NCI-H748 (cell line): ENCODE measurements at regions not wholly inside any gene's neighbourhood (a gene's known extent, or its start where the extent isn't known, plus 50 kb on each side); places are given as distances from the start of the nearest gene placed in this dataset.
"Not testable (repeated sequence)": the region's sequence is repeated elsewhere in the genome, so short reads cannot be mapped to it uniquely, and the experiment has no call there.

Source experiments
- DNase-seq: peaks from one replicate; lab custom pipeline; 2025; ENCODE audit not compliant: unreplicated experiment; lab: John Stamatoyannopoulos, UW

GRCh38 chr10:3661271-3661670 lies 123.7 kb downstream of the KLF6 start:
- no peak for DNase-seq

GRCh38 chr10:3660753-3661152 lies 124.3 kb downstream of the KLF6 start:
- no peak for DNase-seq

- no peak for DNase-seq
Observed at GRCh38 chr10:3659203-3659917, 125.6 kb downstream of the KLF6 start.

GRCh38 chr10:3658766-3659165 lies 126.2 kb downstream of the KLF6 start:
- peak; percentile 80 for DNase-seq

GRCh38 chr10:3656214-3656613 lies 128.8 kb downstream of the KLF6 start:
- no peak for DNase-seq

GRCh38 chr10:3655528-3655927 lies 129.5 kb downstream of the KLF6 start:
- DNase-seq, result no peak

GRCh38 chr10:3654980-3655379 lies 130.0 kb downstream of the KLF6 start:
- no peak for DNase-seq

- DNase-seq, result no peak
Observed at GRCh38 chr10:3654496-3654895, 130.5 kb downstream of the KLF6 start.

- not testable (repeated sequence) for DNase-seq
Observed at GRCh38 chr10:3653303-3653702, 131.7 kb downstream of the KLF6 start.

- no peak for DNase-seq
Observed at GRCh38 chr10:3652886-3653285, 132.1 kb downstream of the KLF6 start.

GRCh38 chr10:3651969-3652653 lies 132.9 kb downstream of the KLF6 start:
- DNase-seq, result no peak

GRCh38 chr10:3648576-3648975 lies 136.4 kb downstream of the KLF6 start:
- no peak for DNase-seq

GRCh38 chr10:3648170-3648569 lies 136.8 kb downstream of the KLF6 start:
- no peak for DNase-seq

GRCh38 chr10:3647074-3647473 lies 137.9 kb downstream of the KLF6 start:
- no peak for DNase-seq

- DNase-seq, result no peak
Observed at GRCh38 chr10:3645406-3645805, 139.6 kb downstream of the KLF6 start.

GRCh38 chr10:3640816-3641215 lies 144.2 kb downstream of the KLF6 start:
- DNase-seq, result no peak

- DNase-seq, result no peak
Observed at GRCh38 chr10:3639546-3639945, 145.5 kb downstream of the KLF6 start.

- DNase-seq, result peak; percentile 91
Observed at GRCh38 chr10:3636356-3637181, 148.4 kb downstream of the KLF6 start.

GRCh38 chr10:3635697-3636096 lies 149.3 kb downstream of the KLF6 start:
- DNase-seq, result peak; percentile 59

- peak; percentile 78 for DNase-seq
Observed at GRCh38 chr10:3635211-3635671, 149.8 kb downstream of the KLF6 start.

GRCh38 chr10:3634646-3635045 lies 150.4 kb downstream of the KLF6 start:
- DNase-seq, result not testable (repeated sequence)
